CD4-positive, CD25-positive, alpha-beta regulatory T cell (primary cell): ENCODE measurements at regions not wholly inside any gene's neighbourhood (a gene's known extent, or its start where the extent isn't known, plus 50 kb on each side); places are given as distances from the start of the nearest gene placed in this dataset.
A peak's percentile ranks its signal among the peaks of the same experiment; 100 is the strongest.

Source experiments
- ATAC-seq, 2 donors: fragments of 150-1000 bp; cut with Tn5 transposase; one replicate each; pipeline ENCODE4 v1.10.0; 2021; ENCODE audit warnings: low read depth in 2 of 2, moderate number of reproducible peaks in 2 of 2, moderate library complexity in 1 of 2
- DNase-seq, 3 donors: peaks; one replicate each; pipeline versions ENCODE4 v3.0.0 to v3.0.0-alpha.2; 2012 to 2022; ENCODE audit warnings: mixed read lengths in 1 of 3
- H3K27ac ChIP-seq: one replicate; pipeline ENCODE4 v1.7.0; 2013; ENCODE audit warnings: mild to moderate bottlenecking, low read length; ENCODE audit not compliant: insufficient read depth, poor library complexity, severe bottlenecking
- H3K27me3 ChIP-seq: one replicate; pipeline ENCODE4 v1.7.0; 2013; ENCODE audit warnings: low read length; ENCODE audit not compliant: control insufficient read depth, insufficient read depth
- H3K36me3 ChIP-seq: one replicate; pipeline ENCODE4 v1.7.0; 2013; ENCODE audit warnings: mild to moderate bottlenecking, low read length, moderate library complexity; ENCODE audit not compliant: control insufficient read depth, insufficient read depth
- H3K4me1 ChIP-seq: 2 replicates; pipeline ENCODE4 v1.7.0; 2013; ENCODE audit warnings: mild to moderate bottlenecking, low read length; ENCODE audit not compliant: insufficient read depth, control insufficient read depth, poor library complexity, severe bottlenecking
- H3K4me3 ChIP-seq: one replicate; pipeline ENCODE4 v1.7.0; 2013; ENCODE audit warnings: low read depth, mild to moderate bottlenecking, low read length, moderate library complexity
- H3K9me3 ChIP-seq, 2 experiments: 1 replicate in 1 of 2; 2 replicates in 1 of 2; pipeline ENCODE4 v1.7.0; 2013; ENCODE audit warnings: low read length in 2 of 2, mild to moderate bottlenecking in 1 of 2, moderate library complexity in 1 of 2; ENCODE audit not compliant: control insufficient read depth in 2 of 2
- H3K27ac Mint-ChIP-seq, 3 donors: one replicate each; pipeline ENCODE4 v1.8.0; 2020 to 2022; ENCODE audit warnings: mild to moderate bottlenecking in 3 of 3, mixed read lengths in 3 of 3, moderate library complexity in 2 of 3
- H3K27me3 Mint-ChIP-seq: one replicate; pipeline ENCODE4 v1.8.0; 2022; ENCODE audit warnings: mild to moderate bottlenecking, mixed read lengths
- H3K36me3 Mint-ChIP-seq: one replicate; pipeline ENCODE4 v1.8.0; 2020; ENCODE audit warnings: mixed read lengths
- H3K4me1 Mint-ChIP-seq, 4 donors: one replicate each; pipeline ENCODE4 v1.8.0; 2020 to 2022; ENCODE audit warnings: mixed read lengths in 4 of 4, mild to moderate bottlenecking in 1 of 4
- H3K4me3 Mint-ChIP-seq, 4 donors: one replicate each; pipeline ENCODE4 v1.8.0; 2020 to 2022; ENCODE audit warnings: mild to moderate bottlenecking in 4 of 4, mixed read lengths in 4 of 4, moderate library complexity in 3 of 4
- H3K9me3 Mint-ChIP-seq, 7 donors: one replicate each; pipeline ENCODE4 v1.8.0; 2020 to 2022; ENCODE audit warnings: mixed read lengths in 7 of 7, mild to moderate bottlenecking in 3 of 7, moderate library complexity in 2 of 7

DNA sequence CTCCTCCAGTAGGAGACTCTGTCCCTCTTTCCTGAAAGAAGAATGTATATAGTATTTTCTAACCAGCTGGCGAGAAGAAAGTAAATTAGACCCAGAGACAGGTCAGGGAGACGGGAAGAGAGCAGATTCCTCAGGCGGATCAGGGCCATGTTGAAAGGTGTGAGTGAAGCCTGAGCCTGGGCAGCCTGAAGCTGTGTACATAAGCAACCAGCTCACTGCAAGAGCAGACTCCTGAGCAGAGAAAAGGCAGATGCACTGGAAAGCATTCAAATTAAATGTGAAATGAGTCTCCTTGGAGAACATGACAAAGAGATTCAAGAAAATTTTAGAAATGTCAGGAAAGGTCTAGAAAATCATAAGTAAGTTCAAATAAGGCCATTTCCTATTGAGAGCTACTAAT is 165.8 kb downstream of the GOLIM4 start:
- Mint-ChIP-seq H3K4me1 (no peaks in the 10 kb centered on the region), H3K4me3 (no peak overlapping the region), H3K9me3 (peaks cover 0 to 1% (median 0%) of the 10 kb centered on the region in 7 donors), H3K36me3 (no peaks in the 10 kb centered on the region), H3K27ac (no peak overlapping the region), H3K27me3 (no peaks in the 10 kb centered on the region)
- no peak for DNase-seq
- ATAC-seq = no peak
- Histone ChIP-seq H3K4me3 (no peak overlapping the region), H3K27ac (no peak overlapping the region), H3K27me3 (no peaks in the 10 kb centered on the region), H3K36me3 (no peaks in the 10 kb centered on the region), H3K4me1 (no peaks in the 10 kb centered on the region), H3K9me3 (no peaks in the 10 kb centered on the region)

DNA sequence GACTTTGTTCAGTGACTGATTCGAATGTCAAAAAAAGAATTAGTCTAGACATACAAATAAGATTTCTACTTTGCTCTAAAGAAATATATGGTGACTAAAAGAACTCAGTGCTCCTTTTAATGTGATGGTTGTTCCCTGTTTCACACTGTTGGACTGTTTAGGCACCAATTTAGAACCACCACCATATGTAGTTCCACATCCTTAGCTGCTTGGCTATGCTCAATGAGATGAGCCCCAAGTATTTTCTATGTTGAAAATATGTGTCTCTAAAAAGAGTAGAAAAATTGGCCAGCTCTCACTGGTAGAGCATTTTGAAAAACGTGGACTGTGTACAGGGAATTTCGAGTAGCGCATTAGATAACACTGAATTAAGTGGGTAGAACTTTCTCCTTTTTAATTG is 167.3 kb downstream of the GOLIM4 start:
- H3K4me1 ChIP-seq = no peaks in the 10 kb centered on the region
- Mint-ChIP-seq H3K36me3 (no peaks in the 10 kb centered on the region), H3K9me3 (peaks cover 0 to 1% (median 0%) of the 10 kb centered on the region in 7 donors), H3K27ac (no peak overlapping the region), H3K27me3 (no peaks in the 10 kb centered on the region), H3K4me3 (no peak overlapping the region), H3K4me1 (no peaks in the 10 kb centered on the region)
- H3K27ac ChIP-seq = no peak overlapping the region
- no peaks in the 10 kb centered on the region for H3K36me3 ChIP-seq
- no peak overlapping the region for H3K4me3 ChIP-seq
- H3K27me3 ChIP-seq = no peaks in the 10 kb centered on the region
- DNase-seq (no peak), ATAC-seq (no peak)
- no peaks in the 10 kb centered on the region for H3K9me3 ChIP-seq

DNA sequence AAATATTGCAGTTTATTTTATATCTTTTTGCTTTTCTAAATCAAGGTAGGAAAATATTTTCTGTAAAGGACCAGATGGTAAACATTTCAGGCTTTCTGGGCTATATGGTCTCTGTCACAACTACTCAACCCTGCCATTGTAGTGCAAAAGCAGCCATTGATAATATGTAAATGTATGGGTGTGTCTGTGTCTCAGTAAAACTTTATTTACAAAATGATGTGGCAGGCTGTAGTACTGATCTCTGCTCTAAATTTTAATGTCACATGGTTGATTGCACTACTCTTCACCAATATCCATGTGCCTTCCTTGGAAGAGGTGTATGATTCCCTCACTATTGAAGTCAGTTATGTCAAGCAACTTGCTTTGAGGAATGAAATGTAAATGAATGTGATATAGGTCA is 175.0 kb downstream of the GOLIM4 start:
- no peak overlapping the region for H3K27ac Mint-ChIP-seq
- Histone ChIP-seq H3K27me3 (no peaks in the 10 kb centered on the region), H3K36me3 (no peaks in the 10 kb centered on the region), H3K4me1 (no peaks in the 10 kb centered on the region), H3K27ac (no peak overlapping the region), H3K9me3 (no peaks in the 10 kb centered on the region), H3K4me3 (no peak overlapping the region)
- H3K27me3 Mint-ChIP-seq = peaks cover 5% of the 10 kb centered on the region
- ATAC-seq (no peak), DNase-seq (no peak)
- no peaks in the 10 kb centered on the region for H3K36me3 Mint-ChIP-seq
- H3K4me1 Mint-ChIP-seq = no peaks in the 10 kb centered on the region
- no peak overlapping the region for H3K4me3 Mint-ChIP-seq
- peaks cover 0 to under 1% (median 0%) of the 10 kb centered on the region in 7 donors for H3K9me3 Mint-ChIP-seq

DNA sequence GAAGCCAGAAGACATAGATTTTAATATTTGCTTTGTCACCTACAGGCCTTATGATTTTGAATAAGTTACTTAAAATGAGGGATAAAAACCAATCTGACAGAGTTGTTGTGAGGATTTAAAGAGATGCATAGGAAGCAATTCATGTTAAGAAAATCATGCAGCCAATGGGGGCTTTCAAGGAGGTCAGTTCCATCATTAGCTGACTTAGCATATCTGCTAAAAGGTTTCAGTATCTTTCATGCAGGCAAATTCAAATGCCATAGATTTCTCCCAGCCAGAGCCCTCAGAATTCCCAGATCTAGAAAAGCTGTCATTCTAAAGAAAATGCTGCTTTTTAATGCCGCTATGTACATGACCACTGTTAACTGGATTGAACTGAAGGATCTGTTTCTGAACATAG is 176.1 kb downstream of the GOLIM4 start:
- H3K9me3 ChIP-seq = no peaks in the 10 kb centered on the region
- Mint-ChIP-seq H3K4me1 (no peaks in the 10 kb centered on the region), H3K36me3 (no peaks in the 10 kb centered on the region), H3K27me3 (peaks cover 5% of the 10 kb centered on the region), H3K4me3 (no peak overlapping the region), H3K27ac (no peak overlapping the region), H3K9me3 (peaks cover 0 to 2% (median 0%) of the 10 kb centered on the region in 7 donors)
- peaks cover 1% of the 10 kb centered on the region for H3K27me3 ChIP-seq
- no peak overlapping the region for H3K27ac ChIP-seq
- ATAC-seq = no peak
- H3K4me1 ChIP-seq = no peaks in the 10 kb centered on the region
- H3K4me3 ChIP-seq = no peak overlapping the region
- no peaks in the 10 kb centered on the region for H3K36me3 ChIP-seq
- DNase-seq = no peak

DNA sequence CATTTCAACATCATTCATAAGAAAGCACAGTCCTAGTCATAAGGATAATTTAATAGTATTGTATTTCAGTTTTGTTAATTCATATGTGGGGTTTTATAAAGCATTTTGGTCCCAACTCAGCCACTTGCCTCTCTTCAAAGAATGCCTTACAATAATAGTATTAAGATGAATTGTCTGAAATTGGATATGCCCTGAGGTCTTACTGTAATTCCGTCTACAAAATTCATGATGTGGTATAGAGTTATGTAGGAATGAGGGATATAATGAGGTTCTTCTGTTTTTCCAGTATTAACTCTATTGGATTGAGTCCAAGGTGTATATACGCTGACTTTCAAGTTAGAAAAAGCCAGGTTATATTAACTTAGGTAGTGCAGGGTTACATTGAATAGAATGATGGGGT is 177.0 kb downstream of the GOLIM4 start:
- ATAC-seq = no peak
- Histone ChIP-seq H3K27ac (no peak overlapping the region), H3K36me3 (no peaks in the 10 kb centered on the region), H3K4me1 (no peaks in the 10 kb centered on the region), H3K9me3 (no peaks in the 10 kb centered on the region), H3K27me3 (peaks cover 1% of the 10 kb centered on the region), H3K4me3 (no peak overlapping the region)
- H3K36me3 Mint-ChIP-seq = no peaks in the 10 kb centered on the region
- no peak overlapping the region for H3K4me3 Mint-ChIP-seq
- peaks cover 5% of the 10 kb centered on the region for H3K27me3 Mint-ChIP-seq
- peaks cover 0 to 2% (median 0%) of the 10 kb centered on the region in 7 donors for H3K9me3 Mint-ChIP-seq
- H3K4me1 Mint-ChIP-seq = no peaks in the 10 kb centered on the region
- DNase-seq = no peak
- H3K27ac Mint-ChIP-seq = peak overlapping the region in 1 of 3 donors; percentile 89

DNA sequence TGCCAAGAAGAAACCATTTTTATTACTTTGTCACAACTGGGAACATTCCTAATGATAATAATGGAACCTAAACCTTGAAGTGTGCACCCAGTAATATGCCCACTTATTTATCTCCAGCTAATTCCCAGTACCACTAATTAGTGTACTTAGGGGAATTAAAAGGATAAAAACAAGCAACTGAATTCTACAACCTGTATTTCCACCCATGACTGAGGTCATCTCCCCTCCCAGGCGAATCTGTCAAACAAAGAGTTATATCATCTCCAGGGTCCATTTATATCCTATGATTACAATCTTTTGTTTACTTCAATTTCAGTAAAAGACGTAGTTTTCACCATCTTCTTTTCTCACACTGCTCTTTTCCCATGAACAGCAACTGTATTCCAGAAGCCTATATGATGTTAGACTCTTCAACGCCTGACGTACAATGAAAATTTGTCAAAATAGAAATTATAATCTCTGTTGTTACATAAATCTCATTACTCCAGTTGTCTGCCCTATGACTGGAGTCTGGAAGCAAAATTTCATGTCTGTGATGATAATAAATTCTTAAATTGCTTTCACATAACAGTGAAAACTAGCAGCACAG is 177.6 kb downstream of the GOLIM4 start:
- Histone ChIP-seq H3K36me3 (no peaks in the 10 kb centered on the region), H3K9me3 (no peaks in the 10 kb centered on the region), H3K27ac (no peak overlapping the region), H3K27me3 (peaks cover 1% of the 10 kb centered on the region), H3K4me3 (no peak overlapping the region), H3K4me1 (no peaks in the 10 kb centered on the region)
- H3K9me3 Mint-ChIP-seq = peaks cover 0 to 2% (median 0%) of the 10 kb centered on the region in 7 donors
- no peak overlapping the region for H3K4me3 Mint-ChIP-seq
- DNase-seq (no peak), ATAC-seq (no peak)
- H3K27ac Mint-ChIP-seq = no peak overlapping the region
- H3K4me1 Mint-ChIP-seq = no peaks in the 10 kb centered on the region
- H3K36me3 Mint-ChIP-seq = no peaks in the 10 kb centered on the region
- peaks cover 5% of the 10 kb centered on the region for H3K27me3 Mint-ChIP-seq

DNA sequence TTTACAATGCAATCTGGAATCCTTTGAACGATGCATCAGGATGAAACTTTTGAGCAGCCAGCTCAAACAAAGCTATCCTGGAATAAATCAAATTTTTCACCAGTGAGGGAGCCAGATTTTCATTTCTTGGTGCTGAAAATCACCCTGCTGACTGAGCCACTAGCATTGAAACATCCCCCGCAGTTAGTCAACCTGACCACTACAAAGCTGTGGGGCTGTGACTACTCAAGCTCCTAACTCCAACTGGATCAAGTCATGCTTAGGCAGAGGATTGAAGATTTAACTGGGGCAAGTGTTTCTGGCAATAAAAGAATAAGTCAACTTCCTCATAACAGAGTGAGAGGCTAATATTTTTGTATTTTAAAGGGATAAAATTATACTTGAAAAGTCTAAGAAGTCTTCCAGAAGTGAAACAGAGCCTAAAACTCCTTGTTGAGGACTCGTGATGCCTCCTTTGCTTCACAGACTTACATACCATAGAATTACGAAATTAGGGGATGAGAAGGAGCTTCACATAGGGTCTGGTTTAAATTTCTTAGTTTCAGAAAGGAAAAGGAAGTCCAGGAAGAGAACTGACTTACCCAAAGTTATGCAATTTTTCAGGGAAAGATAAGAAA is 177.8 kb downstream of the SERPINI1 start:
- Mint-ChIP-seq H3K4me1 (no peaks in the 10 kb centered on the region), H3K27me3 (no peaks in the 10 kb centered on the region), H3K36me3 (no peaks in the 10 kb centered on the region), H3K27ac (no peak overlapping the region), H3K4me3 (no peak overlapping the region), H3K9me3 (peaks cover 0 to 5% (median 0%) of the 10 kb centered on the region in 7 donors)
- Histone ChIP-seq H3K9me3 (no peaks in the 10 kb centered on the region), H3K4me1 (no peaks in the 10 kb centered on the region), H3K36me3 (no peaks in the 10 kb centered on the region), H3K27ac (no peak overlapping the region), H3K4me3 (no peak overlapping the region), H3K27me3 (peaks cover 1% of the 10 kb centered on the region)
- DNase-seq (no peak), ATAC-seq (no peak)

DNA sequence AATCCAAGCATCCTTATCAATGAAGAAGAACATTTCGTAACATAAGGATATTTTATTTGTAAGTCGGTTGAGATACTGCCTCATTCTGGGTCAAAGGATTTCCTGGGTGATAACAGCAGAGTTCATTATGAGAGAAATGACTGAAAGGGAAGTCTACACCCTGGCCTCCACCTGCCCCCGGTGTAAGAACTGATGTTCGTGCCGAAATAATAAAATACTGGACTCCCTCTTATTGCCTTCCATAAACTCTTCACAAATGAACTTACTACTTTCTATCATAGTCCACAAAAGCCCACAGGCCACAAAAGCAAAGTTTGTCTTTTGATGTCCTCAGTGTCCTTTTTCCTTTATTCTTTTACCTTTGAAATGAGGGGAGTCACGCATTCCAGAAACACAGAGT is 174.4 kb downstream of the SERPINI1 start:
- H3K4me3 Mint-ChIP-seq = no peak overlapping the region

More for the DNA sequence above, 174.4 kb downstream of the SERPINI1 start:
- ATAC-seq (no peak), DNase-seq (no peak)
- H3K4me1 ChIP-seq = no peaks in the 10 kb centered on the region
- Mint-ChIP-seq H3K27ac (no peak overlapping the region), H3K27me3 (no peaks in the 10 kb centered on the region), H3K9me3 (peaks cover 0 to 3% (median 0%) of the 10 kb centered on the region in 7 donors), H3K36me3 (no peaks in the 10 kb centered on the region), H3K4me1 (no peaks in the 10 kb centered on the region)
- peaks cover under 1% of the 10 kb centered on the region for H3K27me3 ChIP-seq
- no peak overlapping the region for H3K4me3 ChIP-seq
- no peak overlapping the region for H3K27ac ChIP-seq
- H3K36me3 ChIP-seq = no peaks in the 10 kb centered on the region
- no peaks in the 10 kb centered on the region for H3K9me3 ChIP-seq
